ENCODE measurements at regions not wholly inside any gene's neighbourhood (a gene's known extent, or its start where the extent isn't known, plus 50 kb on each side); places are given as distances from the start of the nearest gene placed in this dataset.

- no peak overlapping the region for H3K4me3 ChIP-seq (ENCODE audit: low read depth, low read length)
- TF ChIP-seq, protein P1, sequence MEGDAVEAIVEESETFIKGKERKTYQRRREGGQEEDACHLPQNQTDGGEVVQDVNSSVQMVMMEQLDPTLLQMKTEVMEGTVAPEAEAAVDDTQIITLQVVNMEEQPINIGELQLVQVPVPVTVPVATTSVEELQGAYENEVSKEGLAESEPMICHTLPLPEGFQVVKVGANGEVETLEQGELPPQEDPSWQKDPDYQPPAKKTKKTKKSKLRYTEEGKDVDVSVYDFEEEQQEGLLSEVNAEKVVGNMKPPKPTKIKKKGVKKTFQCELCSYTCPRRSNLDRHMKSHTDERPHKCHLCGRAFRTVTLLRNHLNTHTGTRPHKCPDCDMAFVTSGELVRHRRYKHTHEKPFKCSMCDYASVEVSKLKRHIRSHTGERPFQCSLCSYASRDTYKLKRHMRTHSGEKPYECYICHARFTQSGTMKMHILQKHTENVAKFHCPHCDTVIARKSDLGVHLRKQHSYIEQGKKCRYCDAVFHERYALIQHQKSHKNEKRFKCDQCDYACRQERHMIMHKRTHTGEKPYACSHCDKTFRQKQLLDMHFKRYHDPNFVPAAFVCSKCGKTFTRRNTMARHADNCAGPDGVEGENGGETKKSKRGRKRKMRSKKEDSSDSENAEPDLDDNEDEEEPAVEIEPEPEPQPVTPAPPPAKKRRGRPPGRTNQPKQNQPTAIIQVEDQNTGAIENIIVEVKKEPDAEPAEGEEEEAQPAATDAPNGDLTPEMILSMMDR (IDR thresholded peaks at IDR 0.05; ENCODE audit: borderline replicate concordance, insufficient read depth, low read depth, low read length): no peak
Observed at GRCh38 chr2:209076151-209076550, 347.7 kb upstream of the MAP2 start.

- H3K4me3 ChIP-seq (ENCODE audit: low read depth, low read length): no peak overlapping the region
- TF ChIP-seq, protein P1 (IDR thresholded peaks at IDR 0.05; ENCODE audit: borderline replicate concordance, insufficient read depth, low read depth, low read length): no peak
Observed at GRCh38 chr2:209086761-209087160, 337.1 kb upstream of the MAP2 start.

GRCh38 chr2:209091056-209091455, 332.8 kb upstream of the MAP2 start:
- TF ChIP-seq, protein P1 (IDR thresholded peaks at IDR 0.05; ENCODE audit: borderline replicate concordance, insufficient read depth, low read depth, low read length): no peak
- H3K4me3 ChIP-seq (ENCODE audit: low read depth, low read length): no peak overlapping the region

DNA sequence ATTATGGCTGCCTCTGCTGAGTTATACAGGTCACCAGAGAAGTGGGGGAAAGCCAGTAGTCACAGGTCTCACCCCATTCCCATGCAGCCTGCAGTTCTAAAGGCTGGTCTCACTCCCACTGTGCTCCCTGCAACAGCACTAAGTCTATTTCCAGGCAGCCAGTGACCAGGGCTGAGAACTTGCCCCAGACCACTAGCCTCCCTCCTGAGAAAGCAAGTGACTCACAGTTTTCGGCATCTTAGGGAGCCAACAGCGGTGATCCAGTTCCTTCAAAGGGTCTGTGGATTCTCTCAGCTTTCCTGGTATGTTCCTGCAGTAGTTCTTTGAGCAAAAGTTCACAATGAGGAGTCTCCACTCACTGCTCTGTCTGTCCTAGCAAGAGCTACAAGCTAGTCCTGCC, 329.6 kb upstream of the MAP2 start:
- no peak overlapping the region for H3K4me3 ChIP-seq (ENCODE audit: low read depth, low read length)
- TF ChIP-seq, protein P1 (IDR thresholded peaks at IDR 0.05; ENCODE audit: borderline replicate concordance, insufficient read depth, low read depth, low read length): no peak

DNA sequence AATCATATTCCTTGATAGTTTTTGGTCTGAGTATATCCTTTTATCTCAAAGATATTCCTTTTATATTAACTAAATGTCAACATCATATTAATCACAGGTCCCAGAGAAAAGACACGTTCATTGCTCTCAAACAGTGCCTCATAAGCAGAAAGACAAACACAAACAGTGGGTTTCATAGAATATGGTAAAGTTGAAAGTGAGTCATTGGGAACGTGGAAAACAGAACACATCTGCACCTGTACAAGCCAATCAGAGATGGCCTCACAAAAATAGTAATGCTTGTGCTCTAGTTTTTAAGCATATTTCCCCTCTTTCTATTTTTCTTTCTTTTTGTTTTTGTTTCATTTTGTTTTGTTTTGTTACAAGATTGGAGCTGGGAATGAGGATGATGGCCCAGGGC, 328.4 kb upstream of the MAP2 start:
- H3K4me3 ChIP-seq (ENCODE audit: low read depth, low read length): no peak overlapping the region
- TF ChIP-seq, protein P1 (IDR thresholded peaks at IDR 0.05; ENCODE audit: borderline replicate concordance, insufficient read depth, low read depth, low read length): no peak

- TF ChIP-seq, protein P1 (IDR thresholded peaks at IDR 0.05; ENCODE audit: borderline replicate concordance, insufficient read depth, low read depth, low read length): no peak
- no peak overlapping the region for H3K4me3 ChIP-seq (ENCODE audit: low read depth, low read length)
Observed at GRCh38 chr2:209097168-209097567, 326.7 kb upstream of the MAP2 start.

DNA sequence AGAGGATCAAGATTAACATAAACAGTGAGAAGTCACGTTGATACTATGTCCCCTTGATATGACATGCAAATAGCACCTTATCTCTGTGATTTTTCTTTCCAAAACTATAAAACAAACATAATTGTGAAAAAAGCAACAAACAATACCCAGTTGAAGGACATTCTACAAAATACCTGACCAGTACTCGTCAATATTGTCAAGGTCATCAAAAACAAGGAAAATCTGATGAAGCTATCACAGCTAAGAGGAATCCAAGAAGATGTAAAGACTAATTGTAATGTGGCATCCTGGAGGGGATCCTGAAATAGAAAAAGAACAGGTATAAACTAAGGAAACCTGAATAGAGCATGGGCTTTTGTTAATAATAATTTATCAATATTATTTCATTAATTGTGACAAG, 321.5 kb upstream of the MAP2 start:
- TF ChIP-seq, protein P1 (IDR thresholded peaks at IDR 0.05; ENCODE audit: borderline replicate concordance, insufficient read depth, low read depth, low read length): no peak
- H3K4me3 ChIP-seq (ENCODE audit: low read depth, low read length): no peak overlapping the region

Data from GM12875 (cell line).